ENCODE measurements at regions not wholly inside any gene's neighbourhood (a gene's known extent, or its start where the extent isn't known, plus 50 kb on each side); places are given as distances from the start of the nearest gene placed in this dataset.
A peak's percentile ranks its signal among the peaks of the same experiment; 100 is the strongest.

GRCh38 chr9:94169968-94170367 is 85.7 kb downstream of the PTPDC1 start:
- no peaks in the 10 kb centered on the region for H3K9me3 ChIP-seq (ENCODE audit: insufficient read depth, low read length)
- 0 out of 2 replicates have a peak overlapping the region, but pooled peaks have one; percentile 1 for H3K27ac ChIP-seq (ENCODE audit: low read depth, low read length)
- H3K36me3 ChIP-seq (ENCODE audit: low read length), result peaks cover 33% of the 10 kb centered on the region
- H3K4me2 ChIP-seq (ENCODE audit: low read depth, low read length, poor library complexity, severe bottlenecking), result peak overlapping the region; percentile 99
- H4K20me1 ChIP-seq (ENCODE audit: low read depth, low read length), result peaks cover 67% of the 10 kb centered on the region
- H2AFZ ChIP-seq (ENCODE audit: low read depth, low read length, severe bottlenecking), result no peak overlapping the region
- H3F3A ChIP-seq (ENCODE audit: insufficient read depth), result peaks cover 22% of the 10 kb centered on the region
- H3K9ac ChIP-seq (ENCODE audit: low read length), result 0 out of 2 replicates have a peak overlapping the region, but pooled peaks have one; percentile 98
- TF ChIP-seq EZH2phosphoT487 (conservative IDR thresholded peaks at IDR 0.05; ENCODE audit: low read length), result no peak
- no peak for TF ChIP-seq CTCF (IDR thresholded peaks at IDR 0.05; ENCODE audit: insufficient read depth, low read length, poor library complexity, severe bottlenecking)
- H3K4me3 ChIP-seq (ENCODE audit: insufficient read depth, low read length, poor library complexity, severe bottlenecking), result peak overlapping the region; percentile 23
- no peaks in the 10 kb centered on the region for H3K27me3 ChIP-seq (ENCODE audit: low read length)
- H3K79me2 ChIP-seq (ENCODE audit: insufficient read depth, low read length), result peaks cover 82% of the 10 kb centered on the region
- no peaks in the 10 kb centered on the region for H3K9me2 ChIP-seq (replicated peaks; ENCODE audit: insufficient read depth, low read length)

GRCh38 chr9:94173632-94174031 is 85.5 kb upstream of the ZNF169 start:
- Histone ChIP-seq H3K27ac (ENCODE audit: low read depth, low read length) (no peak overlapping the region), H3K27me3 (ENCODE audit: low read length) (no peaks in the 10 kb centered on the region), H3F3A (ENCODE audit: insufficient read depth) (peaks cover 42% of the 10 kb centered on the region), H3K4me2 (ENCODE audit: low read depth, low read length, poor library complexity, severe bottlenecking) (no peak overlapping the region), H3K9ac (ENCODE audit: low read length) (no peak overlapping the region), H3K4me3 (ENCODE audit: insufficient read depth, low read length, poor library complexity, severe bottlenecking) (no peak overlapping the region), H3K9me3 (ENCODE audit: insufficient read depth, low read length) (no peaks in the 10 kb centered on the region), H3K9me2 (replicated peaks; ENCODE audit: insufficient read depth, low read length) (no peaks in the 10 kb centered on the region), H3K79me2 (ENCODE audit: insufficient read depth, low read length) (peaks cover 89% of the 10 kb centered on the region), H3K36me3 (ENCODE audit: low read length) (peaks cover 59% of the 10 kb centered on the region), H2AFZ (ENCODE audit: low read depth, low read length, severe bottlenecking) (no peak overlapping the region), H4K20me1 (ENCODE audit: low read depth, low read length) (peaks cover 83% of the 10 kb centered on the region)
- no peak for TF ChIP-seq EZH2phosphoT487 (conservative IDR thresholded peaks at IDR 0.05; ENCODE audit: low read length)
- no peak for TF ChIP-seq CTCF (IDR thresholded peaks at IDR 0.05; ENCODE audit: insufficient read depth, low read length, poor library complexity, severe bottlenecking)

- Histone ChIP-seq H4K20me1 (ENCODE audit: low read depth, low read length) (peaks cover 83% of the 10 kb centered on the region), H3K79me2 (ENCODE audit: insufficient read depth, low read length) (peaks cover 83% of the 10 kb centered on the region), H3K9me3 (ENCODE audit: insufficient read depth, low read length) (no peaks in the 10 kb centered on the region), H3K27me3 (ENCODE audit: low read length) (no peaks in the 10 kb centered on the region), H3K36me3 (ENCODE audit: low read length) (peaks cover 59% of the 10 kb centered on the region), H3K9me2 (replicated peaks; ENCODE audit: insufficient read depth, low read length) (no peaks in the 10 kb centered on the region), H3K27ac (ENCODE audit: low read depth, low read length) (no peak overlapping the region), H3K9ac (ENCODE audit: low read length) (no peak overlapping the region), H3K4me2 (ENCODE audit: low read depth, low read length, poor library complexity, severe bottlenecking) (no peak overlapping the region), H3F3A (ENCODE audit: insufficient read depth) (peaks cover 47% of the 10 kb centered on the region), H3K4me3 (ENCODE audit: insufficient read depth, low read length, poor library complexity, severe bottlenecking) (no peak overlapping the region), H2AFZ (ENCODE audit: low read depth, low read length, severe bottlenecking) (no peak overlapping the region)
- TF ChIP-seq CTCF (IDR thresholded peaks at IDR 0.05; ENCODE audit: insufficient read depth, low read length, poor library complexity, severe bottlenecking) (no peak), EZH2phosphoT487 (conservative IDR thresholded peaks at IDR 0.05; ENCODE audit: low read length) (no peak)
Measured at GRCh38 chr9:94174164-94174563, 84.9 kb upstream of the ZNF169 start.
